ENCODE measurements at regions not wholly inside any gene's neighbourhood (a gene's known extent, or its start where the extent isn't known, plus 50 kb on each side); places are given as distances from the start of the nearest gene placed in this dataset.

GRCh38 chr11:121914508-121915059 is 201.4 kb downstream of the BLID start:
- H4K20me1 ChIP-seq (ENCODE audit: control insufficient read depth, insufficient read depth, insufficient read length): no peaks in the 10 kb centered on the region
- H2AFZ ChIP-seq (ENCODE audit: low read length): no peak overlapping the region
- Mint-ChIP-seq H3K4me1 (peaks cover 4 to 5% of the 10 kb centered on the region in 2 experiments; a peak in 3 of 4 replicates), H3K4me3 (no peak overlapping the region), H3K27ac (no peak overlapping the region), H3K9me3 (no peaks in the 10 kb centered on the region), H3K27me3 (ENCODE audit: low read depth) (peaks cover 4% of the 10 kb centered on the region; the same call in 1 of the 2 replicates), H3K36me3 (ENCODE audit: insufficient read depth in 1 of 3, low read depth in 3 of 3) (no peaks in the 10 kb centered on the region)
- no peaks in the 10 kb centered on the region for H3K79me2 ChIP-seq (ENCODE audit: insufficient read depth, low read length)
- no peak overlapping the region for H3K9ac ChIP-seq (ENCODE audit: extremely low read depth, insufficient read length, low read length)
- H2BK15ac ChIP-seq (ENCODE audit: low read depth, low read length): no peak overlapping the region
- no peak overlapping the region for H4K5ac ChIP-seq (ENCODE audit: insufficient read length, low read depth, low read length)
- no peak overlapping the region for H4K8ac ChIP-seq (replicated peaks; ENCODE audit: insufficient read length, low read depth, low read length)
- H3T11ph ChIP-seq (ENCODE audit: low read length): no peak overlapping the region
- H3K27ac ChIP-seq (ENCODE audit: insufficient read length, low read depth, low read length): no peak overlapping the region
- H3K4me2 ChIP-seq (ENCODE audit: insufficient read depth, insufficient read length, low read length): no peak overlapping the region
- H2AK5ac ChIP-seq (ENCODE audit: insufficient read length, low read length): peak overlapping the region; percentile 83
- no peak overlapping the region for H2BK12ac ChIP-seq (ENCODE audit: insufficient read length, low read depth, low read length)
- no peaks in the 10 kb centered on the region for H3K27me3 ChIP-seq (ENCODE audit: insufficient read depth, low read length)
- no peak for DNase-seq
- H3K23ac ChIP-seq (ENCODE audit: insufficient read length, low read depth, low read length): no peak overlapping the region
- TF ChIP-seq CTCF (conservative IDR thresholded peaks at IDR 0.05): no peak
- no peak overlapping the region for H3K4ac ChIP-seq (ENCODE audit: low read depth, low read length)
- WGBS (ENCODE audit: extremely low coverage, insufficient read length, low lambda C conversion rate): no CpG with 5 or more reads among the region's 2 CpGs
- H4K91ac ChIP-seq (ENCODE audit: insufficient read length, low read depth, low read length): no peak overlapping the region
- H3K79me1 ChIP-seq (ENCODE audit: insufficient read depth, low read depth, low read length, poor library complexity, severe bottlenecking): no peaks in the 10 kb centered on the region
- H2BK5ac ChIP-seq (ENCODE audit: insufficient read length, low read length): no peak overlapping the region
- no peaks in the 10 kb centered on the region for H3K23me2 ChIP-seq (ENCODE audit: insufficient read length, low read depth, low read length, poor library complexity, severe bottlenecking)
- no peak overlapping the region for H3K56ac ChIP-seq (ENCODE audit: insufficient read length, low read depth, low read length)
- H3K9me3 ChIP-seq (ENCODE audit: control insufficient read depth, low read depth, low read length): no peaks in the 10 kb centered on the region
- H2BK120ac ChIP-seq (ENCODE audit: low read depth, low read length, poor library complexity, severe bottlenecking): no peak overlapping the region
- H2BK20ac ChIP-seq (ENCODE audit: low read depth, low read length, poor library complexity, severe bottlenecking): no peak overlapping the region
- H3K4me1 ChIP-seq (ENCODE audit: insufficient read depth, low read length): no peaks in the 10 kb centered on the region
- no peak overlapping the region for H3K14ac ChIP-seq (ENCODE audit: insufficient read depth, low read length)
- no peak overlapping the region for H3K18ac ChIP-seq (ENCODE audit: insufficient read length, low read depth, low read length)
